NCI-H1417 (cell line): ENCODE measurements at regions not wholly inside any gene's neighbourhood (a gene's known extent, or its start where the extent isn't known, plus 50 kb on each side); places are given as distances from the start of the nearest gene placed in this dataset.

Experiments
- DNase-seq, 3 experiments: peaks; one replicate each; lab custom pipeline; 2025; lab: John Stamatoyannopoulos, UW

DNA sequence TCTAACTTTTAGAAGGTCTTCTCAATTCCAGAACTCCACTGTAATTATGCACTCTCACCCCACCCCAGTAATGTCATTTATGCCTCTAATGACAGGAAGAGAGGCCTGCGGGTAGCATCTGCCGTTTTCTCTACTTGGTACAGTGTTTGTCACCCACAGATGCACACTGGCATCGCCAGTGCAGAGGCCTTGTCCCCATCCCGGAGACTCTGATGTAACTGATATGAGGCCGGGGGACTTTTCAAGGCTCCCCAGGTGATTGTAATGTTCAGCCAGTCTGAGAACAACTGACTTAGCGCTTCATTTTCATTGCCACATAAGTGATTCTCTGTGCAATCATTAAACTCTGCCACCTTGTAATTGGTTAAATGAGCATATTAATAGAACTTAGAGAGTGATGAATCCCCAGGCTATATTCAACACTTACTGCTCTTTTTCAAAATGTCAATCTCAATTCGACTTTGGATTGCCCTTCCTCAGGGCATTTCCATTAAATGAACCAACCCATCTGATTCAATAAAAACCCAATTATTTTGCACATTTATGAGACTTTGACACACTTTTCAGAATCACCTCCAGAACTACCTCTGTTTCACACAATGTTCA lies 113.2 kb downstream of the HERPUD2 start:
- DNase-seq, result no peak

- DNase-seq, result no peak
Observed at GRCh38 chr7:35576031-35576573, 118.8 kb downstream of the HERPUD2 start.

- DNase-seq, result no peak
Observed at GRCh38 chr7:35571611-35572240, 123.2 kb downstream of the HERPUD2 start.

GRCh38 chr7:35570937-35571336 lies 124.0 kb downstream of the HERPUD2 start:
- DNase-seq, result no peak

GRCh38 chr7:35565927-35566326 lies 129.0 kb downstream of the HERPUD2 start:
- peak in 1 of 3 experiments; percentile 42 for DNase-seq

GRCh38 chr7:35558841-35559240 lies 136.1 kb downstream of the HERPUD2 start:
- DNase-seq, result no peak

- DNase-seq, result no peak
Observed at GRCh38 chr7:35556515-35557471, 138.1 kb downstream of the HERPUD2 start.

DNA sequence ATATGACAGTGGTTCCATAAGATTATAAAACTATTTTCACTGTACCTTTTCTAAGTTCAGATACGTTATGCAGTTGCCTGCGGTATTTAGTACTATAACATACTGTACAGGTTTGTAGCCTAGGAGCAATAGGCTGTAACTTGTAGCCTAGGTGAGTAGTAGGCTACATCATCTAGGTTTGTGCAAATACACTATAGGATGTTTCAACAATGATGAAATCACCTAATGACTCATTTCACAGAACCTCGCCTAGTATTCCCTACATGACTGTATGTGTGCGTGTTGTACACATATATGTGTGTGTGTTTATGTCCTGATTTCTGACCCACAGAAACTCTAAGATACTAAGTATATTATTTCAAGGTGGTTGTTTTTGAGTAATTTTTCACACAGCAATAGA lies 139.0 kb downstream of the HERPUD2 start:
- DNase-seq, result no peak

DNA sequence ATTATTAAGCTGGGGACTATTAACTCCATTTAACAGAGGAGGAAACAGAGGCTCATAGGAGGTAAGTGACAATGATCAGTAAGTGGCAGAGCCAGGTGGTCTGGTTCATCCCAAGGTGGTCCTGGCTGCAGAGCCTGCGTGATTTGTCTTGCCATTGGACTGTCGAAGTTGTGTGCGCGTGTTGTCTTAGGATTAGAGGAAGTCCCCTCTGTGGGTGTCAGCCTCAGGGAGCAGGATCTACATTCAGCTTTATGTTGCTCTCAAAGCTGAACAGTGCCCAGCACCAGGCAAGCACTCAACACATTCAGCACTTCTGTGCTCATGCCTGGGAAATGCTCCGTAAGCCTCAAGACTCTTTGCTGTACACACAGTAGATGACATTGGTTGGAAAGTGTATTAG lies 139.5 kb downstream of the HERPUD2 start:
- no peak for DNase-seq

- no peak for DNase-seq
Observed at GRCh38 chr7:35553519-35553918, 141.4 kb downstream of the HERPUD2 start.

DNA sequence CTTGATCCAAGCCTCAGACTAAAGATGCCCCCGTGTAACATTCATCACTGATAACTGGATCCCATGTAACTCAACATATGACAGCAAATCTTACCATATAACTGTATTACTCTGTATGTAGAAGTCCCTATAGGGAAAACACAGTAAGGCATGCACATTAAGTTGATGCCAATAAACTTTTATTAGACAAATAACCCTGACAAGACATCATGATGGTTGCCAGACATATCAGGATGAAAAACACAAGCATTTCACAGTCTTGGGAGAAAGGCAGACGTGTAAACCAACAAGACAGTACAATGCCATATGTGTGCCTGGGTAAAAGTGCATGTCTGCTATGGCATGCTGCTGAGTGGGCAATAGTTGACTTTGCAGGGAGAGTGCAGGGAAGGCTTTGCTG lies 142.2 kb downstream of the HERPUD2 start:
- DNase-seq, result no peak

- DNase-seq, result no peak
Observed at GRCh38 chr7:35551321-35552081, 143.4 kb downstream of the HERPUD2 start.

GRCh38 chr7:35550831-35551230 lies 144.1 kb downstream of the HERPUD2 start:
- no peak for DNase-seq

DNA sequence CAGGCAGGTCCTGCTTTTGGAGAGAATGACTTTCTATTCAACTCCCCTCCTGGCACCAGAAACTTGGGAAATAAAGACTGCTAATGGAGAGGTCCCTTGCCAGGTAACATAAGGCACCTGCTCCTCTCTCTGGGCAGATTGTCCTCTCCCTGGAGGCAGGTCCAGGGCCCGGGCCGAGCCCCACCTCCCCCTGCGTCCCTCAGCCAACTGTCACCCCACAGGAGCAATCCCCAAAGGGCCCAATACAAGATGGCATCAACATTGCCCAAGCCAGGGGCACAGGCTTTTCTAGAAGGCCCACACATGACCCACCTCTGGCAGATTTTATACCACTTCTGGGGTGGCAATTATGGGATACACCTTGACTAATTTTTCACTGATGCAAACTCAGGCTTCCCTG lies 145.2 kb downstream of the HERPUD2 start:
- DNase-seq, result no peak

- DNase-seq, result no peak
Observed at GRCh38 chr7:35548291-35548690, 146.6 kb downstream of the HERPUD2 start.

DNA sequence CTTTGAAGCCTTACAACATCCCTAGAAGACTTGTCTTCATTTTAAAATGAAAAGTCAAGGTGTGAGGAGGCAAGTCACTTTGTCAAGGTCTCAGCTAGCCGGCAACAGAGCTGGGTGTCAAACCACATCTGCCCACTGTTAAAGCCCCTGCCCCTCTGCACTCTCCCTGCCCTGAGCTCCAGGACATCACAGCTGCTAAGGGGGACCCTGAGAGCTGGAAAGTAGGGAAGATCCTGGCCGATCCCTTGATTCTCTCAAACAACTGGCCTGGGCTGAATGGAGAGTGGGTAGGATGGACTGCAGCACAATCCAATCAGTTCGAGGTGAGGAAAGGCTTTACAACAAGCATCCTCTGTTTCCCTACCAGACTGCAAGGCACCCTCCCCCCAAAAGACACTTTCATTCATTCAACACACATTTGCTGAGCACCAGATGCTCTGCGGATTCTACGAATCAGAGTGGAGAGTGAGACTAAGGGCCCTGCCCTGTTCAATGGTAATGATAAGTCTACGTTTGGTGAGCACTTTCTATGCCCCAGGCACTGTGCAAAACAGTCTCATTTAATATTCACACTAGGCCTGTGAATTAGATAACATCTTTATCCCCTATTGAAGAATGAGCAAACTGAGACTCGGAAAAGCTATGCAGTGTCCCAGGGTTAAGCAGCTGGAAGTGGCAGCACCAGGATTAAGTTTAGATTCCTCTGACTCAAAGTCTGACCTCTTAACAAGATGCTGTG lies 148.1 kb downstream of the HERPUD2 start:
- no peak for DNase-seq

DNA sequence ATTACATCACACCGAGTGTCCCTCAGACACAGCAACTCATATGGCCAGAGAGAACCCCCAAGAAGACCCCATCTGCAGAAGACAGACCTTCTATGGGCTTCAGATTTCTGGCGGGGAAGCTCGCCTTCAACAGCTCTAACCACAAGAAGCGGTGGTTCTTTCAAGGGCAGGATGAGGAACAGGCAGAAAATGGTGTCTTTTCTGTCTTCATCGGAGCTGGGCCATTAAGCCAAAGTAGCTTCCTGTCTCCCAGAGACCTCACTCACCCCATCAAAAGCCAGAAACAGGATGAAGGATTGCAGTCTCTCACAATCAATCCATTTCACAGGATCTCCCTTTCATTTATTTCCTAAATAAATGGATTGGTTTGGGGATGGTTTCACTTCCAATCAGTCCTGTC lies 149.1 kb downstream of the HERPUD2 start:
- no peak for DNase-seq

DNA sequence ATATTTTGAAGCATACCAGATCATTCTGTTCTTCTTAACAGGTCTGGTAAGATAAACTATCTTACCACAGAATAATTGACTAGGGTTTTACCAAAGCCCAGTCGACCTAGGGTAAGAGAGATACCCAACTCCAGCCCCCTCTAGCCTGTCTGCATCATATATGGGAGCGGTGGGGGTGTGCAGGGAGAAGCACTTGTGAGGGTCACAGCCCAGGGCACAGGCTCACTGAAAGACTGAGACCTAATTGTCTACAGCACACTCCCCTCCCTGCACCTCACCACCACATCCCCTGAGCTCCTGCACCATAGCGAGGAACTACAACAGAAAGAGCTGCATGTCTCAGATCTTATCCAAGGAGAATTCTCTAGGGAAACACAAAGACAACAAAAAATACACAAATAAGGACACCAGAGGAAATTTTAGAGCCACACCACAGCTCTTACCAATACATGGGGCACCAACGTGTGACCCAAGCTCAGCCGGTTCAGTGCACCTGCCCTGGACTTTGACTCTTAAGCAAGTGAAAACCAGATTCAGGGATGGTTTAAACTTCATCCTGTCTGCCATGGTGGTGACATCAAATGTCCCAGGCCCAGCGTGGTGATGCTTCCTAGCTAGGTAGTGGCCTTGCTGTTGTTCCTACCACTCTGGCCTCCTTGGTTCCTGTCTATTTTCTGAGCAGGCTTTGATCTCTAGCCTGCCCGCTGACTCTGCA lies 150.8 kb downstream of the HERPUD2 start:
- DNase-seq, result no peak

DNA sequence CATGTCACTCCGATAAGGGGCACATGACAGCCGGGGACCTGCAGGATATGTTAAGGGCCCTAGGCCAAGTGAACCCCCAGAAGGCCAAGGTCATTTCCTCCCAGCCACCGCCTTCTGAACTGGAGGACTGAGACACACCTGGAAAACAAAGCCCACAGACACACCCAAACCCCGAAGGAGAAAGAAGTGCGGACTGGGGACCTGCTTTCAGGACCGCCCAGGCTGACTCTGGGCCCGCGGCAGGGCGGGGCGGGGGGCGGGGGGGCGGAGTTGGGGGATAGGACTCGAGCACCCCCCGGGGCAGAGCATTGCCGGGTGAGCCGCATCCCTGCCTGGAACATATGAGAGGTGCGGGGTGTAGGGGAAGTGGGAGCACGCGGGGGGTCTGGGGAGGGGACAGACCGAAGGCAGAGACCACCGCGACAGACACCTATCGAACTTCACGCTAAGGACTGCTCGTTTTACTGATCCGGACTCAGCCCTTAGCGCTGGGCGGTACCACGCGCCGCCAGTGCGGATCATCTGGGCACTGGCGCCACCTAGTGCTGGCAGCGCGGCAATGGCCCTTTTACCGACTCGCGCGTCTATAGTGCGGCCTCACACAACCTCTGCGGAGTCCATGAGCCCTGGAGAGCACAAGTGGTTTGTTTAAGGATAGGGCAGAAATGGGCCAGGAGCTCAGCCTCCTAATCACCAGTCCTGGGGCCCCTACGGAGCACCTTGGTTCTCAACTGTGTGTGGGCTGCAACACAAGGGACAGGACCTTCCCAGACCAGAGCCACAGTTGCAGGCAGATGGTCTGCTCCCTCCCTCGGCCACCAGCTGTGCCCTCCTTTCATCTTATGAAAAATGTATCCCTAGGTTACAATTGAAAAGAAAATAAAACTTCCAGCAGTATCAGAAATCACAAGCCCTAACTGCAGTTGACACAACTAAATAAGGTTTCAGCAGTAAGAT lies 157.6 kb downstream of the HERPUD2 start:
- DNase-seq, result peak; percentile 75 to 86 (median 80)
